HG03571 (cell line): ENCODE measurements at regions not wholly inside any gene's neighbourhood (a gene's known extent, or its start where the extent isn't known, plus 50 kb on each side); places are given as distances from the start of the nearest gene placed in this dataset.

Experiments
- ATAC-seq: cut with Tn5 transposase; IDR thresholded peaks from one replicate; pipeline ENCODE4 v1.9.1; 2021; ENCODE audit not compliant: unreplicated experiment

DNA sequence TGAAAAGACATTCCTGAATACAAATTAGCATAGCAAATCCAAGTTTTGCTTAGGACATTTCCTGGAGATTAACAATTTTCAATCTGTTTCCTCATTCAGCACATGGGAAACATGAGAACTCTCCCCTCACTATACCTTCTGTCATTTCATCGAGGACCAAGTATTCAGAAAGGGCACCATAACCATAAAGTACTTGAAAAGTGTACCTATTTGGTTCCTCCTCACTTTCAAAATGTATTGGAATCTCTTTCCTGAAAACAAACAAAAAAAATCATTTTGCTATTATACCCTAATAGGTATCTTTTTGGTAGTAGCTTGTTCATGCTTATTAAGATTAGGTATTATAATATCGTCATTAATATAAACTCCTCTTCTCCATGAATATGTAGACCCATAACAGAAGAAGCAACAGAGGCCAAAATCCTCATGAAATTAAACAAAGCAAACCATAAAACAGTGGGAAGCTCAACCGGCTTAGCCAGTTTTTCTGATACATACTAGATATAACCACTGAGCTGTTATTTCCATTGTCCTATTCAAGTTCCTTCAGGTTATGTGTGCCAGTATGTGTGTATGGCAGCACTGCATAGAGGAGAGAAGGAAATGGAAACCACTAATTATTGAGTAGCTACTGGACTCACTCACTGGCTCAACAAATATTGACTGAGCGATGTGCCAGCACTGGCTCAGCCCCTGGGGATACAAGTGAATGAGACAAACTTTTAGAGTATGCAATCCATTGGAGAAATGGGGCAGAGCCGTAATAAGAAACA lies 274.0 kb downstream of the MAFB start:
- ATAC-seq = no peak

DNA sequence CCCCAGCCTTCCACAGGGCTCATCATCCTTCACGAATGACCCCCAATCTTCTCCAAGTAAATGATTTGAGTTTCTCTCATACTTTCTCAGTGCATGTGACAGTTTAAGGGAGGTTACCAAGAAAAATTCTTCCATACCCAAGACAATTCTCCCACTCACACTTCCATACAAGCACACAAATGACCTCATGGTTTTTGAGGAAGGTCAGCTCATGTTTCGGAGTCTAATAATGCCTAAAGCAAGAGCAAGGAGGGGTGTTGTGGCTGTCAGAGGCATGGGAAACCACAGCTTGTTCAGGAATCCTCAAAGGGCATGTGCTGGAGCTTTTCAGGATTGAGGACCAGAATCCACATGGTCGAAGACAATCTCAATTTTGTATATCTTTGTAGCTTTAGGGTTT lies 279.0 kb downstream of the MAFB start:
- no peak for ATAC-seq

DNA sequence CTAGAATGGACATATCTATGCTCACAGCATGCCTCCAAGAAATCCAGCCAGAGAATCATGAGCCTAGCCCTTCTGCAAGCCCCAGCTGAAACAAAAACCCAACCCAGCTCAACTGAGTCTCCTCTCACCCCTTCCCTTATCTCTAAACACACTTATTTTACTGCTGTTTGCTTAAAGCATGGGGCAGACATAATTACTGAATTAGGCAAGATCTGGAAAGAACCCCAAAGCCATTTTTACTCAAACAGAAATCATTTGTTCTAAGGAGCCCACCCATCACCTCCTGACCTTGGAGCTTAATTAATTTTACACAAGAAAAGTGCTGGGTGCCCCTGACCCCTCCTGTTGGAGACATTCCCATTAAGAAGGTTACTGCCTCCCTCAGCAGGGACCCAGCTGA lies 291.6 kb downstream of the MAFB start:
- no peak for ATAC-seq

DNA sequence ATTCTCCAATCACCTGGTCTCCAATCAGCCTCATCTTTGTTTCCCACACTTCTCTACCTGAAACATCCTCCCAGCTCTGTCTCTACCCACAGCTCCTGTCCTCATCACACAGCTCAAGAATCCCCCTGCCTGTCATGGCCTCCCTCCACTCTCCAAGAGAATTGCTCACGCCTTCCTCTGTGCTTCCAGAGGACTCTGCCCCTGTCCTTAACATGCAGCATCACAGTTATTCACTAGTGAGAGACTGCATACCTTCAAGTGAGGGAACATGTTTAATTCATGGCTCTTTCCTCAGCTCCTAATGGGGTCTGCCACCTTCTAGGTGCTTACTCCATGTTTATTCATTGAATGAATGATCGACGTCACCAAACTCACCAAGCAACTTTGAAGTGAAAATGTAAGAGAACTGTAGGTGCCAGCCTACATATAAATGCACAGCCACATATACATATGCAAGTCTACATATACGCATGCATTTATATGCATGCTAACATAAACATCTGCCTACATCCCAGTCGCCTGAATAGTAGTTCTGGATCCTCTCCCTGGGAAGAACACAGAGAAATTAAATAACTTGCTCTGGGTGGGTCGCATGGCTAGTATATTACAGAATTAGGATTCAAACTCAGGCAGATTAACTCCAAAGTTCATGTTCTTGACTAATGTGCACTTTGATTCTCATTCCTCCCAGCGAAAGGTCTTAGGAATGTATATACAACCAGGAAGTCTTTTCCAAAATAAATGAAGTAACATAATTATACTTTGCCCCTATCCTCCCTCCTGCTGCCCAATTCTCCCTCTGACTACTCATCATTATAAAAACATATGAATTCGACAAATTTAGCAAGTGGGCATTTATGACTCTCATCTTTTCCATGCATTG lies 295.6 kb downstream of the MAFB start:
- ATAC-seq = no peak

DNA sequence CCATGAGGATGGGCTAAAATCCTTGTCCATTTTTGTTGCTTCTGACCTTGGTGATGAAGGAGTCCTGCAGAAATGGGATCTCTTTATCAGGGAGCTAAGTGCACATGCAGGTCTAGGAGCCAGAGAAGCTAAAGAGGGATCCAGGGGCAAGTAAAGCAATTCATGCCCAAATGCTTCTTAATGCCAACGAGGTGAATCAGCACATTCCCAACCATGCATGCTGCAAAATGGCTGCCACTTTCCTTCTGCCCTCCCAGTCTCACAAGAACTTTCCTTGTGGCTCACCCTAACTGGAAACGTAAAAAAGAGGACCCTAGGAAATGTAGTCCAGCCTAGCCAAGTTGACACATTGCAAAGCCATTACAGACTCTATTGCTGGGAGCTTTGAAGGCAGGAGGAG lies 298.4 kb downstream of the MAFB start:
- no peak for ATAC-seq

DNA sequence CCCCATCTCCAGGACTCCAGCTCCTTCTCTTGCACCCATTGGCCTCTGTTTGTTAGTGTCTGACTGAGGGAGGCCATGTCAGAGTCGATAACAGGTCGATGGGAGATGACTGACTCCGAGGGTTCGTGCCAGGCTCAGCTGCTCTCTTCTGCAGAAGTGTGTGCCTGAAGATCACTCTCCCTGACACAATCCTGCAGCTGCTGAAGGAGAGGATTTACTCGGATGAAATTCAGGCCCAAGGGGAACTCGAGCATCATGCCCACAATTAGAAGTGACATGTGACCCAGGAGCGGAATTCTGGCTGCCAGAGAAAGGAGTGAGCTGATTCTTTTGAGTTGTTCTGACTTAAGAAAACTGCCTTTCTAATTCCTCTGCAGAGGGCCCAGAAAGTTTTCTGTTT lies 318.2 kb downstream of the MAFB start:
- no peak for ATAC-seq

DNA sequence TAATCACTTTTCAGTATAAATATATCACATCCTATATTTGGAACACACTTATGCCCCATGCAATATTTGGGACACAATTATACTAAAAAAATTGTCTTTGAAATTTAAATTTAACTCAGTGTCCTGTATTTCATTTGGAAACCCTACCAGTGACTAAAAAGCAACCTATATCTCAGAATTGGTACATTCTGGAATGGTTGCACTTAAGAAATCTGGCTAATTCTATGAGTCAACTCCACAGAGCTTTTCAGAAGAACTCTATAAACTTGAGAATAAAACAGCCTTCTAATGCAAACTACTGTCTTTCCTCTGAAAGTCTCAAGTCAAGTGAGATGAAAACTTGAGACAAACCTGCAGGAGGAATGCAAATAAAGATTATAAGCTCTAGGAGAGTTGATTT lies 320.2 kb downstream of the MAFB start:
- ATAC-seq = no peak

DNA sequence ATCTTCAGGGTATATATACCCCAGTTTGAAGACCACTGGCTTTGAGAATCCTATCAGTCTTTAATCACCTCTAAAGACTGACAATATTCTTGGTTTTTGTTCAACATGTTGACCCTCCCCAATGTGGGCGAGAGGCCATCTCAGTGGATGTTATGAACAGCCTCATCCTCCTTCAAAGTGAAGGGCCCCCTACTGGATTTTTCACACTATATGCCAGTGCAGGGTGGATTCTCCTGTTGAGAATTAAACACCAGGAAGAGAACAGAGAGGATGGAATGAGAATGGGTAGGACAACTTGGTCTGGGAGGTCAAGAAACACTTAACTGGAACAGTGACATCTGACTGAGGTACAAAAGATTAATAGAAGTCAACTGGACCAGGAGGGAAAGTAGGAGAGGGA lies 327.1 kb downstream of the MAFB start:
- no peak for ATAC-seq

DNA sequence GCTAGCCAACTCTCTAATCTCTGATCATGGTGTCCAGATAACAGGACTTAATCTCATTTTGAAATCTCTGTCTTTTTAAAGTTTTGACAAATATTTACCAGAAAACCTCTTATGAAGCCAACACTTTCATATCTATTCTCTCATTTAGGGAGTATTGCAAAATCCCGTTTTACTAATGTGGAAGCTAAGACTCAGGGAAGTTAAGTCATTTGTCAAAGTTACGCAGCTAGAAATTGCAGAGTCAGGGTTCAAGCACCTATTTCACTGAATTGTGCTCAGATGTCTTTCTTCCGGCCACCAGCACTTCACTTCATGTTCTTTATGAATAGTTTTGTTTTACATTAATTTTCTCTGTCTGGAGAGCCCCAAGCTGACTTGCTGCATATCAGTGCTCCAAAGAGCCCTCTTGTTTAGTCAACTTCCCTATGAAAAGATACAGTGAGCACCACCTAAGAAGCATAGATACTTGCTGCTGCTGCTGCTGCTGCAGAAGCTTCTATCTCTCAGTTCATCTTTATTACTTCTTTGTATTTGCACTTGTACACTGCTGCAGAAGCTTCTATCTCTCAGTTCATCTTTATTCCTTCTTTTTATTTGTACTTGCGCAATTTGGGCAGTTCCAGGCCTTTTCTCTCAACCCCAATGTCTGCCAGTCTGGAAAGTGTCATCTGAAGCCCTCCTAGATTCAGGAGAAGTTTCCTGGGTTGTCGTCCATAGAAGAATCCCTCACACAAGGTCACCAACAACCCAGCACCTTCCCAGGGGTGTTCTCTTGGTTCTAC lies 329.7 kb downstream of the MAFB start:
- ATAC-seq = no peak

DNA sequence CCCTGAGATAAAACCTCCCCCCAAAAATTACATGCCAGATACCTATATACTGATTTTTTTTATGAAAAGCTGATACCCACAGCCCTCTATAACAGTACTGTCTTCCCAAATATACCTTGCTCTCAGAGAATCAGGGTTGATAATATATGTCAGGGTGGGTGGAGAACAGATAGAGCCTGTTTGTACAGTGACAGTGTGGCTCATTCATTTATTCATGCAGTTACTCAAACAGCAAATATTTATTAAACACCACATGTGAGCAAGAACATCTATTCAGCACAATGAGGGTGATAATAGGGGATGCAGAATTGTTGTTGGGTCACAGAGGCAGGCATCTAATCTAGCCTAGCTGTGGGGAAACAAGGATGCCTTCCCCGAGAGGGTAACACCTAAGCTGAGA lies 334.2 kb downstream of the MAFB start:
- ATAC-seq = no peak

DNA sequence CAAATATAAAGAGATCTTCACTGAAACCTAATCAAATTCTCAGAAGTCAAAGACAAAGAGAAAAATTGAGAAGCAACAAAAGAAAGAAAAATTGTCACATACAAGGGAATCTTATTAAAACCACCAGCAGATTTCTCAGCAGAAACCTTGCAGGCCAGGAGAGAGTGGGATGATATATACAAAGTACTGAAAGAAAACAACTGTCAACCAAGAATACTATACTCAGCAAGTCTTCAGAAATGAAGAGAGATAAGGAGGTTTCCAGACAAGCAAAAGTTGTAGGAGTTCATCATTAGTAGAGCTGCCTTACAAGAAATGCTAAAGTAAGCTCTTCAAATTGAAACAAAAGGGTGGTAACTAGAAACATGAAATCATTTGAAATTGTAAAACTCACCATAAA lies 345.6 kb downstream of the MAFB start:
- no peak for ATAC-seq

DNA sequence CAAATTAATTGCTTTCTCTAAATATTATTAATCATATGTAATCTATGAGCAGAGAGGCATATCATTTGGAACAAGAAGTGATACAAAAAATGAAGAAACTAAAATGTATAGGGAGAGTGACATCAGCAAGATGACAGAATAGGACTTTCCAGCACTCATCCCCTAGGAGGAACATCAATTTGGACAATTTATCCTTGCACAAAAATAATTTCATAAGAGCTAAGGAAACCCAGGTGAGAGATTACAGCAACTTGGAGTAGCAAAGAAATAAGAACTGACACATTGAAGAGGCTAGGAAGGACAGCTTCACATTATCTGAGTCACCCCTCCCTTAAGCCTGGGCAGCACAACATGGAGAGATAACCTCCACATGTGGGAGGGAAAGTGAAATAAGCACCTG lies 347.5 kb downstream of the MAFB start:
- no peak for ATAC-seq

DNA sequence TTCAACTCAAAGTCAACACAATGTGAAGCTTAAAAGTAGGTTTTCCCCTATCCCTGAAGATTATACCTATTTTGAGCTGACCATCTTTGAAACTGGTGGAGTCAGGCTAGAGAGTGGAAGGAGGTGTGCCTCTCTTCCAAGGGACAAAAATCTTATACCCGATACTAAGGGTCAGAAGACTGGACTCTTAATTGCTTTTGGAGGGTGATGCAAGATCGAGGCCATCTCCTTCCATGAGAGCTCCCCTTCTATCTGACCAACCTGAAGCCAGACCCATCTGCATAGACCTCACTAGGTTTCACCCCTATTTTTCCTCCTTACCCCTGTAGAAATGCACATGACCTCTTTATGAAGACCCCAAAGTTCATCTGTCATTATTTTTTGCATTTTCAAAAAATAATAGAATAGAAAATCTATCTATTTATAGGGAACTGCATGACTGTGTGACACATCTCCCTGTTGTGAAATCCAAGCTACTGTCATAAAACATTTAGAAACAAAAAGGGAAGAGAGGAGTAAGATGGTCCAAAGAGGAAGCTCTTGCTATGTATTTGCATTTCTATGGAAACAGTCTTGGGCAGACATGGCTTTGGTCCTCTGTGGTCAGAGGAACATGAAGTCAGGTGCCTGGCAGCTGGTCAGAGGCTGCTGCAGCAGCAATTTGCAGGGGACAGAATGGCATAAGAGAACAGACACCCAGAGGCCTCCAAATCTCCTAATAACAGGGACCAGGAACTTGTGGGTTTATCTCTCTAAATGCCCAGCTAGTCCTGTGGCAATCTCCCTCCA lies 349.2 kb downstream of the MAFB start:
- no peak for ATAC-seq

DNA sequence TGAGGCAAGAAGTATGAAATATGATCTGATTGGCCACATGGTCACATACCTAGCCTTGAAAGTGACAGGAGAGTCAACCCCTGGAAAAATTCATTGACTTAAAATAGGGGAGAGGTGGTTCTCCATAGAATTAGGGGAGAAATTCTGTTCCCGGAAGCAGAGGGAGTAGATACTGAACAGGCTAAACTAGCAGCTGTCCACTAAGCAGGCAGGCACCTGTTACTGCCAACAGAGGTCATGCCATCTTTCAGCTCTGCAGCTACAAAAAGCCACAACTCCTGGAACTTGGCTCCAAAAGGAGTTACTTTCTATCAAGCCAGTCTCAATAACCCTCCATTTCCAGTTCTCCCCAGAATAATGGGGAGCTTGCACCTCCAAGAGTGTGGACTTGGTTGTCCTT lies 352.5 kb downstream of the MAFB start:
- ATAC-seq = no peak

DNA sequence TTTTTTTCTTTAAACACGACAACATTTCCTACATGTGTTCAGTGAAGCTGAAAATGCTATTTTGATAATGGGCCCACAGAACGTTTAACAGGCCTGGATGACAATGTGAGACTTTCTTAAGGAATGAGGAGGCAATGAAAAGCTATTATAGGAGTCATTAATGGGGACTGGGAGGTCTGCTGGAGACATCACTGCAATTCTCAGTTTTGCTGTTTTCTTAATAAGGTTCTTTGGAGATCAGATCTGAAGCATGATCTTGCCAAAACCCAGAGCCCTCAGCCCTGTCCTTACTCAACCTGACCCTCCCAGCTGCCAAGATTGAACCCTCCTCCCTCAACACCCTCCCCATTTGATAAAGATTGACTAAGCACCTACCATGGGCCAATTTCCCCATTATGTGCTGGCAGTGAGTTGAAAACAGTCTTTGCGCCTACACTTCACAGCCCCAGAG lies 353.1 kb downstream of the MAFB start:
- ATAC-seq = no peak

DNA sequence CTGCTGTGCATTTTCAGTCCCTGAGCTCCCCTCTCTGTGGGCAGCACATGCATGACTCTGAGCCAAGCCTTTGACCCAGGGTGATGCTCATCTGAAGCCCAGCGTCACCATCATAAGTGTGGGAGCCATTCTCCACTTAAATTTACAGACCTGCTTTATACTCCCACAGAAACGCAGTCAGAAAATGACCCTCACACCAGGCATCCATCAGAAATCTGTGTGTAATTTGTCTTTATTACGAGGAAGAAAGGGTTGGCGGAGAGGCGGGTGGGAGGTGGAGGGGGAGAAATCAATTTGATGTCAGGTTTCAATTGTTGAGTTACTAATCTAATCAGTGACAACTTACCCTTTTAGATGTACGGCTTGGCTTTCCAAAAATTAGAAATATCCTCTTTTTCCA lies 353.6 kb downstream of the MAFB start:
- ATAC-seq = no peak

DNA sequence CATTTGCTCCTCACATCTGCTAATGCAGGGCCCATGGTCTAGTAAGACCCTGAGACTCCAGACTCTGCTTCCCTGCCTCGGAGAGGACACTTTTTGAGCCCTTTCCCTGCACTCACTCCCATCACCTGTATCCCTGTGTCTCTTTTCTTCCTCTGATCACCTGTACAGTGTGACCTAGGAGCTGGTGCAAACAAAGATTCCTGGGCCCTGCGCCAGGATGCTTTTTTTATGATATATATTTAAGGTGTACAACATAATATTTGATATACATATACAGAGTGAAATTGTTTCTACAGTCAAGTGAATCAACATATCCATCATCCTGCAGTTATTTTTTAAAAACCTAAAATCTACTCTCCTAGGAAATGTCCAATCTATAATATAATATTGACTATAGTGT lies 355.4 kb downstream of the MAFB start:
- ATAC-seq = no peak

DNA sequence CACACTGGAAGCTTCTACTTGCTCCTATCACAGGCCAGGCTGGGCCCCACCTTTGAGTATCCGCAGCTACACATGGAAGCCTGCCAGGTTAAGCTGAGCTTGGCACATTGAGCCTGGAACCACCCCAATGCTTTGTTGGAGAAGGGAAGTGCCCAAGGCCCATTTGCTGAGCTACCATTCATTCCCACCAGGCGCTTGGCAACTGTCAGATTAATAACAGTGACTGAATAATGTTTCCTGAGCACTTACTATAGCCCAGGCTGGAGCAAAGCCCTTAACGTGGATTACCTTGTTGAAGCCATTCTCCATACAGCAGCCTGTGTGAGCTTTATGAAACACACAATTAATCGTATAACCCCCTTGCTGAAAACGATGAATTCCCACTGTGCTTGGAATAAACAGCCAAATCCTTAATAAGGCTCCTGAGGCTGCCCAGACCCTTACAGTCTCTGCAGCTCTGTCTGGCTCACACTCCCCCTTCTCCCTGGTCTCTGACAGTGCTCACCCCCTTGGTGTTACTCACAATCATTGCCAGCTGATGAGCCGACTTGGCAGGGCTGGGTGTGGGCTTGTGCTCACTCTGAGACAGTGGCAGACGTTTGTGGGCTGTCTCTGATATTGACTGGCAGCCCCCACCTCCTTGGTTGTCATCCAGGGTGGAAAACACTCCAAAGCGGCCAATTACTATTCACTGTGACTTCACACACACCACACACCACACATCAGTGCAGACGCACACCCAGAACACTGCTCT lies 357.1 kb downstream of the MAFB start:
- ATAC-seq = no peak

DNA sequence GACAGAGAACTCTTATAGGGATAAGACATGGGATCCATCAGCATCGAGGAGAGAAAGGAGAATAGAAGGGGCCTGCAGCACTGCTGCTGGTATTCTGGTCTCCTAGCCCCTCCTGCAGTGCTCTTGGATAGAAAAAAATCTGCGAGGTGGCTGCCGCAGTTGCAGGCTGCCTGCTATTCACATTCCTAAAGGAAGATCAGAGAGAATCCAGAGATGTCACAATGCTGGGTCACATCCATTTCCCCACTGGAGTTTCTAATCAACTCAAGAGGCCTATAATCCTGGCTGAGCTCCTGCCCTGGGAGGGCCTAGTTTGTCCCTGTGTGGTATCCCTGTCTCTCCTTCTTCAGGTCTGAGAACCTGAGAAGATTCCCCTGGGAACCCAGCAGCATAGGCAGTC lies 357.8 kb downstream of the MAFB start:
- no peak for ATAC-seq

DNA sequence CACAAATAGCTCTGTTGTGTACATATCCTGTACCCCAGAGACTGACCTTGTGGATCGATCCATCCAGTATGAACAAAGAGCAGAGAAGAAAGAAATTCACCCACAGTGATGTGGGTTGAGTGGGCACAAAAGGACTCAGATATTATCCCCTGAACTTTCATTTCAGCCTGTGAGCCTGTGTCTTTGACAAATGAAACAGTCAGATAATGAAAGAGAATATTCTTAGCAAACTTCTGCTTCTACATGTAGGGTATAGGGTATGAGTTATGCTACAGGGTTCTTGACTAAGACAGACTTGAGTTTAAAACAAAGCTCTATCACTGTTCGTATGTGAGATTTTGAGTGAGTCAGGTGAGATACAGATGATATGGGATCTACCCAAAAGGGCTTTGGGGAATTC lies 359.7 kb downstream of the MAFB start:
- no peak for ATAC-seq
